NCI-H510A (cell line): ENCODE measurements at regions not wholly inside any gene's neighbourhood (a gene's known extent, or its start where the extent isn't known, plus 50 kb on each side); places are given as distances from the start of the nearest gene placed in this dataset.

Source experiments
- DNase-seq: peaks from one replicate; lab custom pipeline; 2025; lab: John Stamatoyannopoulos, UW

DNA sequence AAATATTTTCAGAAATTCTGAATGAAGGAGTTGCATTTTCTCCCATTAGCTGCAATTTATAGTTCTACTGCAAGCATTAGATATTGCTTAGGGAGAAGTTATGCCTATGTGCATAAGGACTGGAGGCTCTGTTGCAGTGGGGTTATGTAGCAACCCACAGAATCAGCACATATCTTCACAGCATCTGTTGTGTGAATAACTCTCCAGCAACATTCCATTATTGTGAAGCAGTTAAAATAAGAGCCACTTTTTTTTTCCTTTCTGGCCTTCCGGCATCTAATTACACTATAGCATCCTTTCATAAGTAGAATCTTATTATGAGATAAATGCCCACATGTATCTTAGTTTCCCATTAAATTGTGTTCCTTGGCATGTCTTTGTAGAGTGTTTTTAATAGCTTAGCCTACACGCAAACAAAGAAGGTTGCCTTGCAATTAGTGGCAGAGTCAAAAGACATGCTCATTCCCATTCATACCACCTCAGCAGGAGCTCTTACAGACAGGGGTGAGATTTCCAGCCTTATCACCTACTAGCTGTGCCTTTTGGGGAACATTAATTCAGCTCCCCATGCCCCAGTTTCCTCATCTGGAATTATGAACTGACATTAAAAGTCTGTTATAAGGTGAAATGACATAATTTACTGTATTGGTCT is 596.0 kb upstream of the GOT2 start:
- DNase-seq = no peak

DNA sequence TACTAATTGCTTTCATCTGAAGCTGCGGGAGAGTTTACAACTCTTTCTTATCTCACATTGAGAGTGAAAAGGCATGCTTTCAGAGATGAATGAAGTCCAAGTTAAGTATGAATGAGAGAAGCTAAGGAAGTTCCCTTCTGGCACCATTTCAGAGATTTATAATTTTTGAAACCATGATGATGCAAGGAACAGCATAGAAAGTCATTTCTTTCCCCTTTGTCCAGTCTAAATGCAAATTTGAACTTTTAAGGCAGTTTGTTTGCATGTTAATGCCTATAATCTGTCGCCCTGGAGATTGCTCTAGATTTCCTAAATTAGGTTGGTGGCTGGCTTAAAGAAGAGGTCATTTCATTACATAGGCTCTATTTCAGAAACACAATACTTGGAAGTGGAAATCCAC is 594.8 kb upstream of the GOT2 start:
- no peak for DNase-seq

DNA sequence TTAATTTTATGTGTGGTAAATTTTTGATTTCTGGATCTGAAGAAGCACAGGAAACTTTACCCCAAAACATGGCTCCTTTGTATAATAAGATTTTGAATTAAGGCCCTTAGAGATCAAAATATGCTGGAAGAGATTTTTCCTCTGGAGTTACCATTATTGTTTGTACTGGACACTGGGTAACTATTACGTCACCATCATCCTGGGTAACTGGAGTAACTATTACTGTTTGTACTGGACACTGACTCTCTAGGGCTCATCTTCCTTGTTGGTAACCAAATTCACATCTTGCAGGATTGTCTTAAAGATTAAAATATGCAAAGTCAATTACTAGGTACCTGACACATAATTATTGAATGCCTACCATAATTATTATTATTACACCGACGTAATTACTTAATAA is 593.8 kb upstream of the GOT2 start:
- no peak for DNase-seq

DNA sequence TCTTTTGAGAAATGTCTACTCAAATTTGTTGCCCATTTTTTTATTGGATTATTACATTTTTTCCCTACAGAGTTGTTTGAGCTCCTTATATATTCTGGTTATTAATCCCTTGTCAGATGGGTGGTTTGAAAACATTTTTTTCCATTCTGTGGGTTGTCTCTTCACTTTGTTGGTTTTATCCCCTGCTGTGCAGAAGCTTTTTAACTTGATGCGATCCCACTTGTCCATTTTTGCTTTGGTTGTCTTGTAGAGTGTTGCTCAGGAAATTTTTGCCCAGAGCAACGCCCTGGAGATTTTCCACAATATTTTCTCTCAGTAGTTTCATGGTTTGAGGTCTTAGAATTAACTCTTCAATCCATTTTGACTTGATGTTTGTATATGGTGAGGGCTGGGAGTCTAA is 592.8 kb upstream of the GOT2 start:
- no peak for DNase-seq

DNA sequence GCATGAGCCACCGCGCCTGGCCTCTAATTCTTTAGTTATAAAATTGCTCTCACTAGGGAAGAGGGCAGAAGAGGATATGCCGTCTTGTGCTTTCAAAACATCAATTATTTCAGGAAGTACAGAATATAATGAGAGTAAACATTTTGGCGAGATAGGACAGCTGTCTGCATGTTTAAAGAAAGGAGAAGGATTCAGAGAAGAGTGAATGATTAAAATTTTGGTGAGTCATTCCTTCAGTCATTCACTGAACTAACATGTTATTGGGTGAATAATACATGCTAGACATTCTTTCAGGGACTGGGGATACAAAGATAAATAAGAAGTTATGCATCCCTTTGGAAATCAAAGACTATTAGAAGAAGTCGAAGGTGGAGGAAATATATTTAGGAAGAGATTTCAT is 590.3 kb upstream of the GOT2 start:
- no peak for DNase-seq

DNA sequence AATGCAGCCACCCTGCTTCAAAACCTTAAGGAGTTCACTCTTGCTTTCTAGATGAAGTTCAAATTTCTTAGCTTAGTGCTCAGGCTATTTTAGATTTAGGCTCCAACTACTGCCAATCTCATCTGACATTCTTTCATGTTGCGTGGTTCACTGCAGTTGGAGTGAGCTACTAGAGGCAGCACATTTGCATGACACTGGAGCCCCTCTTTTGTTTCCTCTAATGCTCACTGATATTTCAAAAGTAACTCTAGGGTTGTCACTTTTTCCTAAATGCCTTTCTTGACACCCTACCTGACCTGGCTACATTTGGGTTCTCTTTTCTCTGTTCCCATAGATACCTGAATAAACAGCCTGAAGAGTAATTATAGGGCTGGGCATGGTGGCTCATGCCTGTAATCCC is 586.5 kb upstream of the GOT2 start:
- DNase-seq = no peak

DNA sequence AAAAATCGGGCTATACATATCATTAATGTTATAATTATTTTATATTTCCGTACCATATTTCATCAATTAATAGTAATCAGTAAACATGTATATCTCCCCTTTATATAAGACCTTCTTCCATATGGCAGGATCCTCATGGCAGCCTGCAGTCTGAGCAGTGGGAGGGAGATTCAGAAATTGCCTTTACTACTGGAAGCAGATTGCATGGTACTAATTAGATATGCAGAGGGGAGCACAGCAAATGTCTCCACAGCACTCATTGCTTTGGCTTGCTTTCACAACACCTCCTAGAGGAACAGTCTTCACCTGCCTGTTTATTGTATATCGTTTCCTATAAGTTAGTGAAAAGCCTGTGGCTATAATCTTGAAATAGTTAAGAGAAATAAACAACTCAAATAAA is 585.8 kb upstream of the GOT2 start:
- DNase-seq = no peak

DNA sequence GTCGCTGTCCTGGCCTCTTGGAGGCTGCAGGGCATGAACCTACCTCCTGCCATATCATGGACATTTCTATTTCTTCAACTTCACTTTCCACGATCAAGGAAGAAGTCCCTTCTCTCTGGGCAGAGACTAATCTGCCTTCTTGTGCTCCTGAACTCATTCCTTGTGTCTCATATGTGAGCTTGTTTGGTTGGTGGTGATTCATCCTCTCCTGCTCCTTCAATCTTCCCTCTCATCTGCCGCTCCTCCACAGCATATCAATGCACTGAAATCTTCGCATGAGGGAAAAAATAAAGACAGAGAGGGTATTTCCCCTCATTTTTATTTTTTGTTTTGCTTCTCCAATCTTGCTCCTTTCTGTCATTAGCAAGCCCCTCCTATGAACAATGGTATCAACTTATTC is 571.7 kb upstream of the GOT2 start:
- DNase-seq = no peak

DNA sequence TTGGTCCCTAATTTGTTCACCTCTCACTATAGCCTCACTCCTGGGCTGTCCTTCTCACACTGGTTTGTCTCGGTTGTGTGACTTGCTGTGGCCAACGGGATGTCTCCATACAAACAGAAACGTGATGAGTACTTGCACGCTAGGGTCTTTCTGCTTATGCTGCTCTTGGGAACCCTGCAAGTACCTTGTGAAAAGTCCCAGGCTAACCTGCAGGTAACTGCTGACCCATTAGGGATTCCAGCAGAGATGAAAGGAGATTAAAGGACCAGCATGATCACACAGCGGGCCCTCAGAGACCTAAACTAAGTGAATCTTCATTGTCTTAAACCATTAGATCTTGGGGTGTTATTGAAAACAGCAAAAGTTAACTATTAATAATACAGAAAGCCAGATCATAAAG is 562.8 kb upstream of the GOT2 start:
- no peak for DNase-seq

DNA sequence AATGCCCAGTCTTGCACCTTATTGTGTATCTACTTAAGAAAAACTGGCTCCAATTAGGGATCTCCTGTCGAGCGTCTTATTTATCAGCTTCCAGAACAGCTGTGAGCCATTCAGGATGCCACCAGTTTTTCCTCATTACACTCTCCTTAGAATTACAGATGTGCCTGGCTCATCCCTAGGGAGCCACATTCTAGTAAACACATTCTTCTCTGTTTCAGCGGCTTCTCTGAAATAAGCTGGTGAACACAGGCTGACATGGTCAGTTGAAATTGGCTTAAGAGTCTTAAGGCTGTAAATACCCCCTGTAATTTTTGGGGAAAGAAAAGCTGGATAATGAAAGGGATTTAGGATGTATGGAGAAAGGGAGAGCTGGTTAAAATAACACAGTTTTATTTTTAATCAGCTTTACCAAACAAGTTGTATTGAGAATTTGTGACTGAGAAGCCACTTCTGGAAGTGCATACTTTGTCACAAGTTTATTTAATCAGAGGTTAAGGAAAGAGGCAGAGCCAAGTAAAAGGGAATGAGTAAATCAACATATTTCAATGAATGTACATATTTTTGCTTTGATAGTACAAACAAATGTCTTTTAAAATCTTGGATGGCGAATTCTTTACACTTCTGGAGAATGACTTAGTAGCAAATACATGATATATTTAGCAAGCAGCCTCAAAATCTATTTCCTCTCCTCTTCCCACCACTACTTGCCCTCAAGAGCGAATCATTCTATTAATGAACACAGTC is 562.0 kb upstream of the GOT2 start:
- no peak for DNase-seq

DNA sequence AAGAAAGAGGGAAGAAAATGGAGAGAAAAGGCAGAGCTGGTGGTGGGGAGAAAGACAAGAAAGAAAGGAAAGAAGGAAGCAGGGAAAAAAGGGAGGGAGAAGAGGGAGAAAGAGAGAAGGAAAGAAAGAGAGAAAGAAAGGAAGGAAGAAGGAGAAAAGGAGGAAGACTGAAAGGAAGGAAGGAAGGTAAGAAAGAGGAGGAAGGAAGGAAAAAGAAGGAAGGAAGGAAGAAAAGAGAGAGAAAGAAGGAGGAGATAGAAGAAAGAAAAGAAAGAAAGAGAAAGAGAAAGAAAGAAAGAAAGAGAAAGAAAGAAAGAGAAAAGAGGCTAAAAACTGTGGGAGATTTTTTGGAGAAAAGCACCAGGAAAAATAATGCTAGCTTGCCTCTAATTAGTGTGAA is 561.4 kb upstream of the GOT2 start:
- no peak for DNase-seq

DNA sequence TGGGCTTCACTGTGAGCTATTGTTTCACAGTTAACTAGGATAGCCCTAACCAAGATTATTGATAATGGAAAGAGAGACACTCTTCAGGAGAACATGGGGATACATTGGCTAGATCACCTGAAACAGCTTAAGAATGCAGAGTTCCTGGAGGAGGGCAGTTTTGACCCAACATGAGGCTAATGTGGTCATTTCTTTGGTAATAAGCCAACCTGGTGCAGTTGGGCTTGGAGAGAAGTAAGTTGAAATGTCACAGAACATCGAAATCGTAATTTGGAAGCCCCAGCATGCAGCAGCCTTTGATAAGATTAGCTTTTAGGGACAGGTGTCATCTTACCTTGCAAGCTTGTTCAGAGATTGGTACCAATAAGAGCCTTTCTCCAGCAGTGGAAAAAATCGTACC is 556.6 kb upstream of the GOT2 start:
- DNase-seq = no peak

DNA sequence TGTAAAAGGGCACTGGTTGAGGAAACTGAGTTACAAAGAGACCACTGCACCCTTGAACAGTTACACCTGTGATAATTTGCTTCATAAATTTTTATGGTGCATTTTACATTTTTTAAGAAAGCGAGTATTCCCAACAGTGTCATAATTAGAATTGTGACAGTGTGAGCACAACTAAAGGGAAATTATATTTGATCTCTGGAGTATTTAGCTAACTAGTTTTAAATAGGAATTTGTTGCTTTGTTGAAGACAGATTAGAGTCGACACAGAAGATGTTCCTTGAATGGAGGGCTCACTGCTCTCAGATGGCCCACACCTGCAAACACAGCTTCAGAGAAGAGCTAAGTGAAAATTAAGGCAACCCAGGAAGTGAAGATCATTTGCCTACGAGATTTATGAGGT is 555.0 kb upstream of the GOT2 start:
- DNase-seq = no peak

DNA sequence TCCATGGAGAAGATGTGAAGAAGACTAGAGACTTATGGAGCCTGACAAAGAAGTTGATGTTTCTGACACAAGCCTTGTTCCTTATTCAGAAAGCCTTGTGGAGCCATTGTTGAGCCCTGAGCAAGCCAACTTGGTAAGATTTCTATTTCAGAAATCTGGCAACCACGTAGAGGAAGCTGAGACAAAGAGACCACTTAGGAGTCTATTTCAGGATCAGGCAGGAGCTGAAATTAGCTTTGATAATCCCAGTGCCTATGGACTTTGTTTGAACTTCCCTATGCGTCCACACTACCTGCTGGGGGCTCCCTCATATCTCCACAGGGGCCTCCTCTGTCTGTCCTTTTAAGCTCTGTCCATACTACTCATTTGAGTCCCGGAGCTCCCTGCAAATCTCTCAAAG is 540.0 kb upstream of the GOT2 start:
- no peak for DNase-seq

DNA sequence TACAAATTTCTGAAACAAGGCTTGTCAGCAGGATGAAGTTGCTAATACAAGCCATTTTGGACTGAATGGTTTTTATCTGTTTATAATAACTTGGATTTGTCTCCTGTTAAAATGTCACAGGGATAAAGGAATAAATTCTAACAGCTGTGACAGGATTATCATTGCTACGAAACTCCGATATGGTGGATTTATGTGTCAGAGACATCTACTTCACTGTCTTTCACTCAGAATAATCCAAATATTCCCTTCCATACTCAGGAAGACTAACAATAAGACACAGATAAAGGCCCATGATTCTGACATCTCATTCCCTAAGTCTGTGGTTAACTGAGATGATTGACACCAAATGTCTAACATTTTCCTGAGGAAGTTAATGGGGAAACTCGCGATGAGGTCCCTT is 529.8 kb upstream of the GOT2 start:
- no peak for DNase-seq

DNA sequence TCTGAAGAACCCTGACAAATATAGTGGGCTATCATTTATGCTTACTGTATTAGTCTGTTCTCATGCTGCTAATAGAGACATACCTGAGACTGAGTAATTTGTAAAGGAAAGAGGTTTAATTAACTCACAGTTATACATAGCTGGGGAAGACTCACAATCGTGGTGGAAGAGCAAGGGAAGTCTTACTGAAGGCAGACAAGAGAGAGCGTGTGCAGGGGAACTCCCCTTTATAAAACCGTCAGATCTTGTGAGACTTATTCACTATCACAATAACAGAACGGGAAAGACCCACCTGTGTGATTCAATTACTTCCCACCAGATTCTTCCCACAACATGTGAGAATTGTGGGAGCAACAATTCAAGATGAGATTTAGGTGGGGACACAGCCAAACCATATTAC is 526.8 kb upstream of the GOT2 start:
- DNase-seq = no peak

DNA sequence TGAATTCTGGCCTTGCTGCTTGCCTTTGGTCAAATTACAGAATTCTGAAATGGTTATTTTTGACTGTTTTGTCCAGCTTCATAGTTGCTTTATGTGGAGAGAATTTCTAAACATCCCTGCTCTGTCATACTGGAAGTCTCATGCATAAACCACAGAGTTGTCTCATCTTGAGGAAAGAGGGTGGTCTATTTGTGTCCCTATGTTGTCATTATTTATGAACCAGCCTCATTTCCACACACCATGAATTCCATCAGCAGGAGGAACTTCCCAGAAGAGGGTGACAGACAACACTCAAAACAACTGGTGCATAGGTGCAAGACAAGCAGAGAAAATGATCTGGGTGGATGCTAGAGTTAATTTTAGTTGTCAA is 525.8 kb upstream of the GOT2 start:
- DNase-seq = no peak

DNA sequence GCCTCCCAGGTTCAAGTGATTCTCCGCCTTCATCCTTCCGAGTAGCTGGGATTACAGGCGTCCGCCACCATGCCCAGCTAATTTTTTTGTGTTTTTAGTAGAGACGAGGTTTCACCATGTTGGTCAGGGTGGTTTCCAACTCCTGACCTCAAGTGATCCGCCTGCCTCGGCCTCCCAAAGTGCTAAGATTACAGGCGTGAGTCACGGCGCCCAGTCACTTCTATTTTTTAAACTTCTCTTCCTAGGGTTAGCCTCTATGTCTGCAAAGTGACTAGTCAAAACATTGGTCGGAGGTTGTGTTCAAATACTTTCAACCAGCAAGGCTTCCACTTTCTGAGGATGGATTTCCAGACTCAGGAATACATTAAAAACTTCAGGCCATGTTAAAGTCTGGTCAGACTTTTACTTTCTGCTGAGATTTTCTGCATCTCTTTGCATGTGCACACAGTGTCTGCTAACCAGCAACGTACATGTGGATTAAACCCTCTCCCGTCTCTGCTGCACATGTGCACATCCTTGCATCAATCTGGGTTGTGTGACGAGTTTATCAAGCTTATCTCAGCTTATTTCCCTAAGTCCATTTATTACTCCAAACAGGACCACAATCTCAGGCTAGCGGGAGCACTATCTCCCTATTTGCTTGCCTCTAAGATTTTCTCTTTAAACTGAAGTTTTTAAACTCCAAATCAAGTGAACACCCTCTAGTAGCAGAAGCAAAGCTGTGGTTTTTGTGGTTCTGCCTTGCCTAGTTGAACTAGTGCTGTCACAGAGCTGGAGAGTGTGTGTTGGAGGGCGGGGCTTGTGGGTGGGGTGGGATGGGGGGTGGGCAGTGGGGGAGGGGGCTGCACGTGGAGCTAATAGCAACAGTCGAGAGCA is 525.2 kb upstream of the GOT2 start:
- no peak for DNase-seq

DNA sequence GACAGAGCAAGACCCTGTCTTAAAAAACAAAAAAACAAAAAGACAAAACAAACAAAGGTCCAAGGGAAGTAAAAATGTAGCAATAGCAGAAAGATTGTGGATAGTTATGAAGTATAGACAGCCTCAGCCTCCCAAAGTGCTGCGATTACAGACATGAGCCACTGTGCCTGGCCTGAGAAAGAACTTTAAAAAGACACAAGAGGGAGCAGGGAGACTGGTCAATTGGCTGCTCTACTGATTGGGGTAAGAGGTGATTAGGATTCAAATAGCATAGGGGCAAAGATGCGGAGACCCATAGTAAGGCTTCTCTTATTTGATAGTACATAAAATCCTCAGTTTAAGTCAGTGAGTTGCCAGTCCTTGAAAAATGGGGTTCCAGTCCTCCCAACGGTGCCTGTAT is 518.2 kb upstream of the GOT2 start:
- DNase-seq = no peak

DNA sequence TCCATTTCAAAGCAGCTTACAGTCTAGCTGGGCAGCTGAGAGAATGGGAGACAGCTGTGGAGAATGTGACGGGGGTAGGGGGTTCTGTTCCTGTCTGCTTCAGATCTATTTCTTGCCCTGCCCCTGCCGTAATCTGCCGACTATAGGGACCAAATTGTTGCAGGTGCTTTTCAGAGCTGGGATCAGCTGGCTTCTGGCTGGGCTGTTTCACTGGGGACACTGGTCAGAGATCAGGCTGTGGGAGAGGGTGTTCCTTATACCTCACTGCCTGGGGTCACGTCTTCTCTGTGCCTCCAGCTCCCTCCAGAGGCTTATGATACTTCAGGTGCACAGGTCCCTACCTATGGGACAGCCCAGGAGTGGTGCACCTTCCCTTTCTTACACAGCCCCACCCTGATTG is 514.9 kb upstream of the GOT2 start:
- DNase-seq = no peak

DNA sequence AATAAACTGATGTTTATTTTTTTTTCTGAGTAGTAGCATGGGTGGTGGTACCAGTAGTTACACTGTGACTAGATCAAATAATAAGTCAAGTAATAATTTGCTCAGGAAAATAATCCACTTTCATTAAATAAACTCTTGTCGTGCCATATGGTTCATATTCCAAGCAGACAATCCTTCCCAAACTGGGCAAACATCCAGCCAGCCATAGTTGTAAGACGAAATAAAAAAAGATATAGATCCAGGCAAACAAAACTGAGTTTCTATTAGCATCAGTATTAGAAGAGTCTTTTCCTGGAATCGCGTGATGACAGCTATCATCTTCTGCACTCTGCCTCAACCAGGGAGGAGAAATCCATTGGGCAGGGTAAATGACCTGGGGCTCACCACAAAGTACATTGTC is 508.4 kb upstream of the GOT2 start:
- no peak for DNase-seq

DNA sequence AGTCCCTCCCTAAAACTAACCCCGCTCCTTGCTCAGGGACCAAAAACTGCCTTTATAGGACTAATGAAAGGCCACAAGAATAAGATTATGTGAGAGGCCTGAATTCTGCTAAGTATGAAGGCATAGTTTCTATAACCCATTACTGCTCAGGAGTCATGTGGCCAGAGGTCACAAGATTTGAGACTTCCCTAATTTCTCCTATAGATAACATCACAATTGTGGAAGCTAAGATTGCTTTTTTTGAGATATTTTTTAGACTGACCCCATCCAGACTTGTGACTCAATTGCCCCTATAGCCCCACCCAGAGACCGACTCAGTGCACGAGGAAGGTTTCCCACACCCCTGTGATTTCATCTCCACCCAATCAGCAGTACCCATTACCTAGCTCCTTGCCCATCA is 504.1 kb upstream of the GOT2 start:
- no peak for DNase-seq

DNA sequence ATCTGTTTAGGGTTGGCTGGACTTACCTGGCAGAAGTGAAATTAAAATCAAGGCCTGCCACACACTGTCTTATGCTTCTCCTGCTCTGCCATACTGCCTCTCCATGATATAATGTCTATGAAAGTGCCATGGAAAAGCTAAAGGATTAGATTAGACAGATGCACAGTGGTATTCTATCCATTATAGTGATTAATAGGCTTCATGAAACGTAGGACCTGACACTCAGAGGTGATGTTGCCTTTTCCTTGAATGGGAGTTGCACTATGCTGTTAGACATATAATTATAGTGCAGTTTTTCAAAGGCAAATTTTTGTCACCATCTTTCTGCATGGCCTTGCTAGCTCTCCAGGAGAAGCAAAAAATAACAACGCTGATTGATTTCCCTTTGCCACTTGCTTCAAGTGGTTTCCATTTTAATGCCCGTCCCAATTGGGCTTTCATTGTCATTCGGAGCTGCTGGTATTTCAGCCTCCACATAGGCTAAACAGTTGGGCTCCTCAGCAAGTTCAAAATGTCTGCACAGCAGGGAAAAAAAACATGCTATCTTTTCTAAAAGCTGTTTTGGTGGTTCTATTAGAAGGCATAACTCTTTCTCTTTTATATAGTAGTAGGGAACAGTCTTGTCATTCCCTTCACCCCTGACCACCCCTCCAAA is 502.8 kb upstream of the GOT2 start:
- no peak for DNase-seq
